Neural cell (in vitro differentiated cells): ENCODE measurements at regions not wholly inside any gene's neighbourhood (a gene's known extent, or its start where the extent isn't known, plus 50 kb on each side); places are given as distances from the start of the nearest gene placed in this dataset.
"Not testable (repeated sequence)": the region's sequence is repeated elsewhere in the genome, so short reads cannot be mapped to it uniquely, and the experiment has no call there.

Experiments used
- H2AFZ ChIP-seq: fragments of 200-600, 300-800 bp; sonication (generic), shearing (Covaris generic); 2 replicates; pipeline ENCODE4 v1.6.0; 2014; ENCODE audit warnings: low read depth, mild to moderate bottlenecking, antibody characterized with exemption, low read length, moderate library complexity
- H3F3A ChIP-seq: fragments of 200-600 bp; shearing (Covaris generic); 2 replicates; pipeline ENCODE4 v1.6.1; 2016; ENCODE audit warnings: mild to moderate bottlenecking, moderate library complexity, mixed read lengths, antibody characterized with exemption, low read length; ENCODE audit not compliant: insufficient read depth, poor library complexity, severe bottlenecking
- H3K27ac ChIP-seq: fragments of 200-600, 300-800 bp; sonication (generic), shearing (Covaris generic); 2 replicates; pipeline ENCODE4 v1.5.1; 2014; ENCODE audit warnings: mild to moderate bottlenecking, low read length, moderate library complexity
- H3K27me3 ChIP-seq: fragments of 300-800, 200-600 bp; sonication (generic), shearing (Covaris generic); 2 replicates; pipeline ENCODE4 v1.6.0; 2014; ENCODE audit warnings: mild to moderate bottlenecking, low read depth, low read length, moderate library complexity; ENCODE audit not compliant: insufficient read depth
- H3K36me3 ChIP-seq: fragments of 300-800, 200-600 bp; sonication (generic), shearing (Covaris generic); 2 replicates; pipeline ENCODE4 v1.5.1; 2014; ENCODE audit warnings: mild to moderate bottlenecking, antibody characterized with exemption, low read length, moderate library complexity; ENCODE audit not compliant: insufficient read depth
- H3K4me2 ChIP-seq: fragments of 300-800, 200-600 bp; sonication (generic), shearing (Covaris generic); 2 replicates; pipeline ENCODE4 v1.6.0; 2014; ENCODE audit warnings: mild to moderate bottlenecking, low read length
- H3K4me3 ChIP-seq: fragments of 300-800, 200-600 bp; sonication (generic), shearing (Covaris generic); 2 replicates; pipeline ENCODE4 v1.5.1; 2014; ENCODE audit warnings: mild to moderate bottlenecking, low read length, moderate library complexity
- H3K79me2 ChIP-seq: fragments of 200-600 bp; shearing (Covaris generic); replicated peaks from 2 replicates; pipeline ENCODE4 v1.6.0; 2014; ENCODE audit warnings: mild to moderate bottlenecking, low read length, moderate library complexity; ENCODE audit not compliant: insufficient read depth
- H3K9ac ChIP-seq: fragments of 300-800, 200-600 bp; sonication (generic), shearing (Covaris generic); 2 replicates; pipeline ENCODE4 v1.6.1; 2016; ENCODE audit warnings: mild to moderate bottlenecking, low read length, mixed read lengths
- H3K9me2 ChIP-seq: fragments of 200-600 bp; shearing (Covaris generic); 2 replicates; pipeline ENCODE4 v1.6.1; 2016; ENCODE audit warnings: mild to moderate bottlenecking, low read length, mixed read lengths; ENCODE audit not compliant: insufficient read depth
- H3K9me3 ChIP-seq: fragments of 200-600, 300-800 bp; sonication (generic), shearing (Covaris generic); 2 replicates; pipeline ENCODE4 v1.6.1; 2016; ENCODE audit warnings: mild to moderate bottlenecking, mixed run types, low read length, moderate library complexity, mixed read lengths
- H4K20me1 ChIP-seq: fragments of 200-600 bp; shearing (Covaris generic); 2 replicates; pipeline ENCODE4 v1.6.1; 2016; ENCODE audit warnings: mild to moderate bottlenecking, mixed run types; ENCODE audit not compliant: insufficient read depth
- CTCF ChIP-seq: fragments of 450-650 bp; IDR thresholded peaks from 2 replicates; pipeline ENCODE4 v1.5.1; 2014; ENCODE audit warnings: antibody characterized with exemption, mild to moderate bottlenecking, moderate library complexity; ENCODE audit not compliant: poor library complexity, severe bottlenecking
- EP300 ChIP-seq: fragments of 450-650 bp; conservative IDR thresholded peaks from 2 replicates; pipeline ENCODE4 v1.6.1; 2014; ENCODE audit warnings: antibody characterized with exemption, mild to moderate bottlenecking, moderate library complexity; ENCODE audit not compliant: poor library complexity, severe bottlenecking
- EZH2 ChIP-seq: fragments of 200-600, 300-800 bp; shearing (Covaris generic), sonication (generic); IDR thresholded peaks from 2 replicates; pipeline ENCODE4 v1.6.1; 2014; ENCODE audit warnings: antibody characterized with exemption, low read length, borderline replicate concordance, mild to moderate bottlenecking; ENCODE audit not compliant: insufficient read depth, poor library complexity, severe bottlenecking
- MXI1 ChIP-seq: fragments of 450-650 bp; conservative IDR thresholded peaks from 2 replicates; pipeline ENCODE4 v1.6.1; 2014; ENCODE audit warnings: antibody characterized with exemption, mild to moderate bottlenecking; ENCODE audit not compliant: poor library complexity, severe bottlenecking
- POLR2AphosphoS5 ChIP-seq: IDR thresholded peaks from 2 replicates; pipeline ENCODE4 v1.6.1; 2012
- REST ChIP-seq: IDR thresholded peaks from 2 replicates; pipeline ENCODE4 v1.6.1; 2012; ENCODE audit warnings: borderline replicate concordance
- SMC3 ChIP-seq: fragments of 450-650 bp; conservative IDR thresholded peaks from 2 replicates; pipeline ENCODE4 v1.6.1; 2014; ENCODE audit warnings: antibody characterized with exemption, mild to moderate bottlenecking, moderate library complexity; ENCODE audit not compliant: poor library complexity
- TAF1 ChIP-seq: IDR thresholded peaks from 2 replicates; pipeline ENCODE4 v1.6.1; 2012; ENCODE audit warnings: low read depth

- Histone ChIP-seq H2AFZ (no peak overlapping the region), H3K4me2 (no peak overlapping the region), H3K79me2 (no peaks in the 10 kb centered on the region), H4K20me1 (no peaks in the 10 kb centered on the region), H3K27me3 (no peaks in the 10 kb centered on the region), H3K9me3 (no peaks in the 10 kb centered on the region), H3K9me2 (no peaks in the 10 kb centered on the region), H3F3A (no peaks in the 10 kb centered on the region), H3K9ac (no peak overlapping the region), H3K27ac (no peak overlapping the region), H3K4me3 (no peak overlapping the region), H3K36me3 (no peaks in the 10 kb centered on the region)
- TF ChIP-seq SMC3 = no peak
- TF ChIP-seq EP300 = no peak
- TF ChIP-seq EZH2 = no peak
- TF ChIP-seq MXI1 = no peak
- TF ChIP-seq POLR2AphosphoS5 = no peak
- TF ChIP-seq REST = no peak
- no peak for TF ChIP-seq CTCF
These were observed 748.4 kb upstream of the NRXN1 start for GRCh38 chr2:51780353-51780752.

GRCh38 chr2:51779723-51780122 lies 747.8 kb upstream of the NRXN1 start:
- not testable (repeated sequence) for H3K9me3 ChIP-seq, H3K4me2 ChIP-seq, H3K79me2 ChIP-seq, H3K27ac ChIP-seq, H3K9ac ChIP-seq, H2AFZ ChIP-seq, H3K9me2 ChIP-seq, H3F3A ChIP-seq, H3K4me3 ChIP-seq, H4K20me1 ChIP-seq, H3K36me3 ChIP-seq, H3K27me3 ChIP-seq

- no peaks in the 10 kb centered on the region for H3F3A ChIP-seq
- H3K27me3 ChIP-seq = no peaks in the 10 kb centered on the region
- H2AFZ ChIP-seq = no peak overlapping the region
- H3K36me3 ChIP-seq = no peaks in the 10 kb centered on the region
- no peaks in the 10 kb centered on the region for H3K9me2 ChIP-seq
- no peak overlapping the region for H3K4me3 ChIP-seq
- no peak overlapping the region for H3K27ac ChIP-seq
- H3K4me2 ChIP-seq = no peak overlapping the region
- no peak overlapping the region for H3K9ac ChIP-seq
- H4K20me1 ChIP-seq = no peaks in the 10 kb centered on the region
- H3K9me3 ChIP-seq = no peaks in the 10 kb centered on the region
- no peaks in the 10 kb centered on the region for H3K79me2 ChIP-seq
- TF ChIP-seq SMC3 (no peak), EZH2 (no peak), EP300 (no peak), POLR2AphosphoS5 (no peak), TAF1 (no peak), REST (no peak), MXI1 (no peak), CTCF (no peak)
These were observed 746.9 kb upstream of the NRXN1 start for GRCh38 chr2:51778806-51779205.
